ENCODE measurements at regions not wholly inside any gene's neighbourhood (a gene's known extent, or its start where the extent isn't known, plus 50 kb on each side); places are given as distances from the start of the nearest gene placed in this dataset.
A peak's percentile ranks its signal among the peaks of the same experiment; 100 is the strongest.

- DNase-seq = no peak
These were observed 343.1 kb upstream of the ARGLU1 start for GRCh38 chr13:106911020-106911419.

- DNase-seq = no peak
These were observed 338.6 kb upstream of the ARGLU1 start for GRCh38 chr13:106906426-106906996.

DNA sequence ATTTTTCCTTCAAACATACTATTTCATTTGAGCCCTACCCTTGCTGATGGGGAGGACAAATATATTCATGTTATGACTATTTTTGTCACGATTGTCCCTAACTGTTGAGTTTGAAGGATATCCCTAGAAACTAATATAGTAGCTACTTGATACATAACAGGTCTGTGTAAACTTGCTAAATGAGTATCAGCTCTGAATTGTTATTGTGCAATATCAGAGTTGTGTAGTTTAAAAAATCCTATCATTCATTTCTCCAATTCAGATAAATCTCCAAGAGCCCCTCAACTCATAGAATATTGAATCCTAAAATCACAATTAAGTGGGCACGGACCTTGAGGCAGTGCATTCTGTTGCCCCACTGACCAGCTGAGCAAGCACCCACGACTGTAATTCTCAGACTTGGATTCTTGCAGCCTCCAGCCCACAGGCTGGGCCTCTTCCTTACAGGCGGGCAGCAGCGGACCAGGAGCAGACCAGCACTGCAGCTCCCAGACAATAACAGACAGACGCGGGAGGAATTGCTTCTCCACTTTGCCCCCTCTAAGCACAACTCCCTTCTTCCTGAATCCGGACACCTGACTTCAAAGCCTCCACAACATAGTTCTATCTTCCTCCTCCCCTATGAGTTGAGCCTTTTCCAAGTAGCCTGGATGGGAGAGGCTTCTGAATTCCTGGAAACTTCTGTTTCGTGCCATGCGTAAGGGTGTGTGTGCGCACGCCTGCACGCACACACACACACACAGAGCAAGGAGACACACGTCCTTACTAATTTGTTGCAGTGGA, 337.6 kb upstream of the ARGLU1 start:
- DNase-seq = no peak

DNA sequence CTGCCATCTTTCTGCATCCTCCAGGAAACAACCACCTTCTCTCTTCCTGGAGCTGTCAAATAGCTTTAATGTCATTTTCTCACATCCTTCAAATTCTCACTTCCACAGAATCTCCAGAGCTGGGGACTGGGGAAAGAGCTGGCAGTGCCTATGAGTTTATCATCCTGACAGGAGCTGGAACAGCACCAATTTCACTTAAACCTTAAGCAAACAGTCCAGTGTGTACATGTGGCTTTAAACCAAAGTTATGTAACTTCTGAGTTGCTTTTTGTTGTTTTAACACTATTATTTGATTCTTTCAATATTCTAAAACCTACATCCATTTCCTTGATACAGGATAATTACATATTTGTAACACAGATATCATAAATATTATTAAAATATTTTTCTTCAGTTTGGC, 331.5 kb upstream of the ARGLU1 start:
- DNase-seq = no peak

GRCh38 chr13:106898231-106898630, 330.3 kb upstream of the ARGLU1 start:
- DNase-seq = no peak

DNA sequence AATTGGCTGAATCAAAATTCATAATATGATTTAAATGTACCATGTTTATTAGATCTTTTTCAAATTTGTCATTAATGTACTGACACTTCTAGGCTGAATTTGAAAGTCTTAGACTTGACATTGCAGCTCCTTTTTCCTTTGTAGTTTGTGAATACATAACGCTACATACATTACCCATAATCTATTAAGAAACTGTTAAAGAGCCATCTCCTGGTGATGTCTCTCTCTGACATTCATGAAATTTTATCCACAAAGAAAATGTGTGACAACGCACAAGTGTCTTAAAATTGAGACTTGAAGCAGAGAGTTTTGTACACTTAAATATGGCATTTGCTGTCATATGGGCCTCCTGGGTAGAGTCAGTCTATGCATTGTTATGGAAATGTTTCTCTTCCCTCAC, 320.2 kb upstream of the ARGLU1 start:
- DNase-seq = no peak

DNA sequence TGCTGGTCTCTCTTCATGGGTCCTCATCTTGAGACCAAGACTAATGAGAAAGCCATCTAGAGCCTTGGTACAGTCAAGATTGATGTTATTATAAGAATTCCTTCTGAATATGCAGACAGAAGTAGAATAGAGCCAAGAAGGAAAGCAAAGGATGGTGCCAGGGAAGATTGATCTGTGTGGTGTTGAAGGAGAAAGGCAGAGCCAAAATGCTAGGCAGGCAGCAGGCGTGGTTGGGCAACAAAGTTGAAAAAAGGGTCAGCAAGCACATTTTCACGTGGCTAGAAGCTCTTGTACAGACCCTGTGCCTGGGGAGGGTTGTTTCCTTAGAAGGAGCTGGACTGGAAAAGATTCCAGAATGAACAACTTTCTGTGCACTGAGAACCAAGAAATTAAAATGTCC, 319.7 kb upstream of the ARGLU1 start:
- no peak for DNase-seq

DNA sequence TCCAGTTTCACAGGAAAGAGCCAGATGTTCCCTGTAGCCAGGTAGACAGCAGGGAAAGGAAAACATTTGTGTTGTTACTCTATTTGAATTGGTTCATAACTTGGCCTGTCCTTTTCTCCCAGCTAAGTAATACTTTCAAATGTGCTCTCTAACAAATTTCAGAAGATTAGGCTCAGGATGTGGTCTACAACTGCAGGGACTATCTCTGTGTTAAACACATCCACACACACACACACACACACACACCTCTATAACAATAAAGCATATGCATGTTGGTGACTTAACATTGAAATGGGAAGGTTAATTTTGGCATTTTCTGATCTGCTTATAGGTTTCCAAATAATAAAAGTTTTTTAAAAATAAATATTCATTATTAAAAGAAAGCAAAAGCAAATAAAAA, 316.0 kb upstream of the ARGLU1 start:
- no peak for DNase-seq

DNA sequence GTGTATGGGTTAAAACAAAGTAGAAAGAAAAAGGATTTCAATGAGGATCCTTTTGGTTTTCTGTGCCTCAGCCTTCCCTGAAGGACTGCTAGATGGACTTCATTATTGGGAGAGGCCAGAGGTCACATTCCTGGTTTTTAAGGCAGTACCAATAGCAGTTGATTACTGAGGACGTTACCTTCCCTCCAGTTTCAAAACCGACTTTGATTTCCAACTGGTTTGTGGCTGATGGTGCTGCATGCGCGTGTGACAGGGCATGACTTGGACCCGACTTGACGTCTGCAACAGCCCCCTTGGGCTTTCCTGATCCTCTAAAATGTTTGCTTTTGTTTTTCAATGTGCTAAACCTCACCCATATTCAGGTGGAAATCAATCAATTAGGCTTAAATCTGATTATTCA, 314.3 kb upstream of the ARGLU1 start:
- DNase-seq = no peak

DNA sequence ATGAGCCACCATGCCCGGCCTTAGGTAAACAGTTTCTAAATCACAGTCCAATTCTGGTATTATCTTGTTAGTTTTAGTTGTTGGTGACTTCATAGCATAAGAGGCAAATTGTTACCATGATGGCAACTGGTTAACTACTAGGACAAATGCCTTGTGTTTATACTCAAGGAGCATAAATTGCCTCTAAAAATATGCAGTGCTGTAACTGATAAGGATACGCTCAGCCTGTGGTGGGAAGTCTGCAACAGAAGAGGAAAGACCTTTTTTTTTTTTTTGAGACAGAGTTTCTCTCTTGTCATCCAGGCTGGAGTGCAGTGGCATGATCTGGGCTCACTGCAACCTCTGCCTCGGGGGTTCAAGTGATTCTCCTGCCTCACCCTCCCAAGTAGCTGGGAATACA, 311.9 kb upstream of the ARGLU1 start:
- no peak for DNase-seq

GRCh38 chr13:106874323-106874722, 306.4 kb upstream of the ARGLU1 start:
- no peak for DNase-seq

- DNase-seq = no peak
These were observed 305.9 kb upstream of the ARGLU1 start for GRCh38 chr13:106873810-106874209.

DNA sequence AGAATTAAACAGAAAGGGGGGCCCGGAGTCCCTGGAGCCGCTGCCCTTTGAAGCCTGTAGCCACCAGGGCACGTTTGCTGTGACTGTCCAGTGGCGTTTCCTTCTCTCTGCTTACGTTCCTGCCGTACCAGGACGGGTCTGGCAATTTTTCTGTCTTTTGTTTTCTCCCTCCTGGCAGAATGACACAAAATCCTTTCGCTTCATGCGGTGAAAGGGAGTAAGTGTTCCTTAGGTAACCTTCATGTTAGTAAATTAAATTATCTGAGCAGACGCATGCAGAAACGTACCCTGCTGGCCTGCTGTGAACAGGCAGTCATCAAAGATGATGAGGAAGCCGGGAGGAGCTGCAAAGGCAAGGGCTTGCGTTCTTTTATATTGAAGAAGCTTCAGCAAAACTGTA, 299.3 kb upstream of the ARGLU1 start:
- no peak for DNase-seq

DNA sequence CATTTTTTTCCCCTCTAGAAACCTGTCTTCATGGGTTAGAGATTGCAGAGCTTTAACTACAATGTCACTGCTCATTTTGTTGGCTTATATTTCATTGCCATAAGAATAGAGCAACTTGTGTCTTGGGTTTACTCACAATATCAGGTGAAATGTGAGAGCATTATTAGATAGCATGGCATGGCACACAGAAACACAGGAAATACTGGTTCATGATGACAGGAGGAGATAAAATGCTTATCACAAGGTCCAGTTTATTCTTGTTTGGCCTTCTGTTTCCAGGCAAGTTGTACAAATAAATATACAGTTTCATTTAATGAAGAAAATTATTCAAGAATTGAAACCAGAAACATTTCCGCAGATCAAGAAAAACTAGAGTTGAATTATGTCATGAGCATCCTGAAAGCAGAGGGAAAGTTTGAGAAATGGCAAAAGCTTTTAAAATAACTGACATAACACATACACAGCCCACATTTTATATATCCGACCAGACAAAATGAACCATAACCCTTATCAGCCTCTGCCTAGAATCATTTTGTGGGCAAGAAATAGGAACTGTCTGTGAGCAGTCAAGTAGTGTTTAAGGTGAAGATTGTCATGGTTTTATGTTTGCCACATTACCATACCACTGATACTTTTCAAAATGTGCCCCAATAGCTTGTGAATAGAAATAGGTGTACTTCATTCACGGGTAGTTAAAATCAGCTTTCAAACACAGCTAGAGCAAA, 297.9 kb upstream of the ARGLU1 start:
- DNase-seq = no peak

- DNase-seq = no peak
These were observed 291.6 kb upstream of the ARGLU1 start for GRCh38 chr13:106859533-106859904.

- DNase-seq = no peak
These were observed 291.1 kb upstream of the ARGLU1 start for GRCh38 chr13:106858903-106859532.

DNA sequence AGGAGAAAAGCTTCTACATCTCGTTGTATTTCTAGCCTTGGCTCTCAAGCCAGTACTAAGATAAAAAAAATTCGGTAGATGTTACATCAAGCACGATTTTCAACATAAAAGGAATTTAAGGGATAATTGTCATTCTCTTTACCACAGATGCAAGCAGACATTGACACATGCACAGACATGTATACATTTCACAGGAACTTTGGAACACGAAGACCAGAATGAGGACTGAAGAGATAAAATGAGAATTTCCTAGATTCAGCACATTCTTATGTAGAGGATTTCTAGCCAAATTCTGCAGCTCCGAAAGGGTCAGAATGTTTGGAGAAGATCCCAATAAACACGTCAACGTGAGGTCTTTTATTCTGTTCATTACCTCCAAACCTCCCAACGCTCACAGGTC, 284.5 kb upstream of the ARGLU1 start:
- DNase-seq = no peak

- peak; percentile 47 for DNase-seq
These were observed 283.2 kb upstream of the ARGLU1 start for GRCh38 chr13:106850973-106851650.

- DNase-seq = no peak
These were observed 278.9 kb upstream of the ARGLU1 start for GRCh38 chr13:106846571-106847448.

DNA sequence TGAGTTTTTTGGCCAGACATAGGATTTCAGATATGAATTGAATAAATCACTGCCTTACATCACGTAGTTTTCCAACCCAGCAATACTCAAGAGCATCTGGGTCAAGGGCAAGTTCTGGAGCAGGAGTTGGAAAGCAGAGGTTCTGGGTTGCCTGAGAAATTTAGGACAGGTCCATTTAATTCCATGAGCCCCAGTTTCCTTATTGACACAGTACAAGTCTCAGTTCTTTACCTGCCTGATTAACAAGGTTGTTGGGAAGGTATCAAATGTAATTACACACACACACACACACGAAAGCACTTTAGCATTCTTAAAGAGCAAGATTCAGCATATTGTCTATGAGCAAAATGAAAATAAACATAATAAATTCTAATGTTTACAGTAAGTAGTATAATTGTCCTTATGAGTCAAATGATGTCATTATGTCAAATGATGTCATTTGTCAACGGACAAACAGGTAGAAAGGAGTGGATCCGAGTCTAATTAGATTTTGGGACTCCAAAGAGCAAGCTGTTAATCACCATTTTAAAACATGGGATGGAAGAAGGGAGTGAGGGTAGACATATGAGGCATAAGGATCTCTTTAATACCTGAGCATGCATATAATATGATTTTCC, 268.4 kb upstream of the ARGLU1 start:
- DNase-seq = no peak

GRCh38 chr13:106835477-106835876, 267.5 kb upstream of the ARGLU1 start:
- DNase-seq = no peak

GRCh38 chr13:106821979-106822378, 254.0 kb upstream of the ARGLU1 start:
- DNase-seq = no peak

Data from fibroblast of skin of right quadriceps (primary cell).